Fibroblast of the conjunctiva (primary cell): ENCODE measurements at regions not wholly inside any gene's neighbourhood (a gene's known extent, or its start where the extent isn't known, plus 50 kb on each side); places are given as distances from the start of the nearest gene placed in this dataset.
"Not testable (repeated sequence)": the region's sequence is repeated elsewhere in the genome, so short reads cannot be mapped to it uniquely, and the experiment has no call there.

Experiments
- DNase-seq: peaks from one replicate; pipeline ENCODE4 v3.0.0-alpha.2; 2010; ENCODE audit warnings: low read depth

DNA sequence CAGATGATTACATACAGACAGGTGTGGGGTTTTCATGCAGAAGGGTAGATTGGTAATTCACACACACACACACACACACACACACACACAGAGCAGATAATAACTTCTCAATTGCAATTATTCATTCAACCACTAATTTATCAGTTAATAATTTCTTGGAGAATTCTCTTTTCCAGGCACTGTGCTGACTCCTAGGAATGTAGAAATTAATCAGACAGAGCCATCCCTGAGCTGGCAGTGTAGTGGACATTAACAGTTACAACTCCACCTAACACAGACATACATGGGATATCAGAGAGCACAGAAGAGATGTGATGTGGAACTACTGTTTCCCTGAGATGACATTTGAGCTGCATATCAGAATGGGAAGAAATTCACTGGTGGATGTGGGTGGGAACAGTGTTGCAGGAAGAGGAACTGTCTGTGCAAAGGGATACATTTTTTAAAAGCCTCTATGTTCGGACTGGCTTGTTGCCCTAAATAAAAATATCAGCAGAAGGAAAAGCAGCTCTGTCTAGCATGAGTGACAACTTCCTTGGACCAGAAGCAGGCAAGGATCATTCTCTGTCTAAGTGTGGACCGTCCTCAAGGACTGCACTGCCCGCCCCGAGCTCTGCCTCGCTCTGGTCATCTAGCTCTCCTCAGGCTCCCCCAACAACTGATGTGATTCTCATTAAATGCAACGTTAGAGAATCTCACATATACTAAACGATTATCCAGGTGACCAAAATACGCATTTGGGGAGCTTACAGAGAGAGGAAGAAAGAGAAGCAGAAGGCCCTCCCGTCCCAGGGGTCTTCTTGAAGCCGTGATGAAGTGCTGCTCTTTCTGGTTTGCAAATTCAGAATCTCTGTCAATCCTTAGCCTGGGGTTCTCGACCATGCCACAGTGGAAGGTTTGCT is 173.4 kb upstream of the TRIB2 start:
- DNase-seq, result no peak

DNA sequence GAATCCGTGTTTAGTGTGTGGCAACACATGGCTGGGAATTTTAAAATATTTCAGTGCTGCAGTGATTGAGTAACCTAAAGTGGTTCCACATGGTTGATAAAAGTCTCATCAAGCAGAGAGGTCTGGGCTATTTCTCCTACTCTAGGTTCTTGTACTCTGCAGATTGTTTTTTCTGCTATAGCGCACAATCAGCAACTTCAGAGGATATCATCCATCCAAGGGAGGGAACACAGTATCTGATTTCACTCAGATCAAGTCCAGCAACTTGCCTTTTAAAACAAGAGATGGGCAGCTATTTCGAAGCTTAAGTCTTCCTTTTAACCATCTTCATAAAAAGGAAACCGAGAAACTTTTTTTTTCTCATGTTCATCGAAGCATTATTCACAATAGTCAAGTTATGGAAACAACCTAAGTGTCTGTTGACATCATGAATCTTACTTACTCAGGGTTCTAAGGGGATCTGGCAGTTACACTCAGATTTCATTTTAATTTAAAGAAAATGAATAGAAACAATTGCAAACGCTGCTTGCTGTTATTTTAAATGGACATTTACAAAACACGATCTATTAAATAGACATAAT is 172.7 kb upstream of the TRIB2 start:
- DNase-seq, result peak; percentile 55

DNA sequence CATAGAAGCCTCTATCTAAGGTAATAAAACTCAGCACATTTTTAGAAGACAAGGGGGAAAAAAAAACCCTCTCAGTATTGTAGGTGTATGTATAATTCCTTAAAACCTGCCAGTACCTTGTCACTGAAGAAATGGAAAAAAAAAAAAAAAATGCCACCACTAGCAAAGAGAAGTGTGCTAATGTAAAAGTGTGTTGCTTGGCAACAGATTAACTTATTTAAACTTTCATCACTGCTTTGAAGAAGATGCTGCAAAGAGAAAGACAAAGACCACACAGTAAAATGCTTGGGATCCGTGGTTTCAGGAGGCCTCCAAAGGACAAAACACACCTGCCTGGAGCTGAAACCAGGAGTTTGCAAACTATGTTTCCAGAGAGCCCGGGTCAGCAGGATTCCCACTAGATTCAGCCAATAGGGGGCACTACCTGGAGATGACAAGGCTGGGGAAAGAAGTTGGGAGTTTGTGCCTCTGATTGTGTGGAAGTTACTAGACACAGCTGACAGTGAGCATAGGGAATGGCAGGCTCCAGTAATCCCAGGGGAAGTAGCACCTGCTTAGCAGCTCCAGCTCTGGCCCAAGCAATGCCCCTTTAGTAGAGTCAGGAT is 169.1 kb upstream of the TRIB2 start:
- DNase-seq, result no peak

DNA sequence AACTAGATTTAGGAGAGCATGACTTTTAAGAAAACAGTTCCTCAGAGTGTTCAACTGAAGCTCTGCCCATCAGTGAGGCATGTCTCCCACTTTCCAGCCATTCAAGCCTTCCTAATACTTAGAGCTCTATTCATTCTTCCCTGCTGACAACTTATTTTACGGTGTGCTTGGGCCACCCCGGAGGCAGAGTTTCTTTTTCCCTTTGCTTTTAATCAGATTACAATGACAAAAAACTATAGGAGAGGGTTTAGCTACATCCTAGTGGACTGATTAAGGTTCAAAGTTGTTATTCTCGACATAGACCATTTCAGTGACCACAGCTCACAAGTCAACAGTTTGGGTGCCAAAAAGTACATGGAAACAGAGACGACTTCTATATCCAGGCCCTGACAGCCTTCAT is 167.8 kb upstream of the TRIB2 start:
- DNase-seq, result no peak

DNA sequence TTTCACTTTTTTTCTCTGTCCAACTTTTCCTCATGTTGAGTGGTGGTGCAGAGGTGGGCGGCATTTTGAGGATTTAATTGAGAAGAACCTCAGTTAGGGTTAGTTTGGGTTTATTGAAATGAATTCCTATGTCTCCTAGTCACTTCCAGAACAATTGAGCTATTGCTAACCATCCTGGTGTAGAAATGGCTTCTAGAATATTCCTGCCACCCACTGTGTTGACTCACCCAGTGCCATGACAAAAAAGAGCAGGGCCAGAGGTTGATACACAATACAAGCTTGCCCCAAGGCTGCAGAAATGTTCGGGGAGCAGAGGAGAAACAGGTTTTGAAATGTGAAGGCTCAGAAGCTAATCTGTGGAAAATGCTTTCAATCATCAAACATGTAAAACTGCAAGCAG is 167.1 kb upstream of the TRIB2 start:
- no peak for DNase-seq

DNA sequence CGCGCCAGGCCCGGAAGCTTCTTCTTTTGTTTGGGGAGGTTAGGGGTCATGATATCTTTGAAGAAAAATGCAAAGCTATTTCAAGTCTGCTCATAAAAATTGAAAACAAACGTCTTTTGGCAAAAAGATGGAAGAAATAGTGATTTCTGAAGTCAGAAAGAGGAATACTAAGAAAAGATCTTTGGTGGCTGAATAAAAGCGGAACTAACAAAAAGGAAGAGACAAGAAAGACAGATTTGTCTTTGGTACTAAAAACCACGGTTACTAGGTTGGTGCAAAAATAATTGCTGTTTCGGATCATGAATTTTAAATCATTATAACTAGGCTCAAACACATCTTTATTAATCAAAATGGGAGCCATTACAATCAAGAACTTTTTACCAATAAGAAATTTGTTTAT is 164.6 kb upstream of the TRIB2 start:
- DNase-seq, result no peak

DNA sequence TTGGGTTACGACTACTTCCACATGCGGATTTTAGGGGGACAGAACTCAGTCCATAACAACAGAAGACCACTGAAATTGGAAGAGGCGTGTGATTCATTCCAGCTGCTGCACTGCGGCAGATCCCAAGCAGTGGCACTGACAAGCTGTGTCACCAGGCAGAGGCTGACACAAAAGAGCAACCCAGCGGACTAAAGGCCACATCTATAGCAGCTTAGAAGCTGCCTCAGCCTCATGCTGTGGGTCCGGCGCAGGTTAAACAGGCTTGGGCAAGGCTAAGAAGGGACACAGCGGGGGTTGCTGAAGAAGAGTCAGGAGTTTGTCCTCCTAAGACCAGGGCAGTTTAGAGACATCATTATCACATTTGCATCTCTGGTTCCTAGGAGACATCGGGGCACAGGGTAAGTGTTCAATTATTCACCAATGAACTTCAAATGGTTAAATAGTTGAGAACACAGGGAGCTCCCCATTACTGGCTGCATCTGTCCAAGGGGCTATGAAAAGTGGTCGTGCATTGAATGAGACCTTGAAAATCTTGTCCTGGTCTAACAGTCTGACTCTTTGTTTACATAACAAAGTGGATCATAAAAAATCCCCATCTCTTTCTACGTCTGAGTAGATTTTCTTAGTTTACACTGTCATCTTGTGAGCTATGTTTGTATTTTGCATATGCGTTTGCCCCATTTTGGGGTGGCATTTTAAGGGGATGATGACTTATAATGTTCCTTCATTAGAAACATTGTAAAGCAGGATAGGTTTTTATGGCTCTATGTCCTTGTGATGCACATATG is 162.3 kb upstream of the TRIB2 start:
- no peak for DNase-seq

DNA sequence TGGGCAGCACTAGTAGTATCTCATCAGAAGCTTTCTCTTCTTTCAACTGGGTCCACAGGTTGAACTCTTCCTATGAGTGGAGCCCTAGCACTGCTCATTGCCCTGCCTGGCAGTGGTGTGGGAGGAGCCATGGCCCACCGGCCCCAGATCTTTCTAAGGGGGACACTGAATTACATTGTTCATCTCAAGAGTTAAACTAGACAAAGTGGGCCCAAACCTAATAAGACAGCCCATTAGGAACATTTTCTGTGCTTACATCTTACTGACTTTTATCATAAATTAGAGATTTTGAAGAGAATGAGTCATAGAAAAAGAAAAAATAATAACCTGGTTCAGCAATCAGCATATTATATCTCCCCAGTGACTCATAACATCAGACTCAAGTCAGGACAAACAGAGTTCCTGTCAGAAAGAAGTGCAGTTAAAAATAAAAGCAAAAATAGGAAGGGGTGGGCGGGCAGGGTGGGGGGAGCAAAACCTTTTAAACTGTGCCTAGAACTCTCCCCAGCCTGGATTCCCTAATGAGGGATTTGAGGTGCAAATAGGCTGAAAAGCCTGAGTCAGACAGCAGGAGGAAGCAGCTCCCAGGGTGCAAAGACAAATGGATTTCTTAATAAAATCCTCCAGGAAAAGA is 161.6 kb upstream of the TRIB2 start:
- DNase-seq, result no peak

DNA sequence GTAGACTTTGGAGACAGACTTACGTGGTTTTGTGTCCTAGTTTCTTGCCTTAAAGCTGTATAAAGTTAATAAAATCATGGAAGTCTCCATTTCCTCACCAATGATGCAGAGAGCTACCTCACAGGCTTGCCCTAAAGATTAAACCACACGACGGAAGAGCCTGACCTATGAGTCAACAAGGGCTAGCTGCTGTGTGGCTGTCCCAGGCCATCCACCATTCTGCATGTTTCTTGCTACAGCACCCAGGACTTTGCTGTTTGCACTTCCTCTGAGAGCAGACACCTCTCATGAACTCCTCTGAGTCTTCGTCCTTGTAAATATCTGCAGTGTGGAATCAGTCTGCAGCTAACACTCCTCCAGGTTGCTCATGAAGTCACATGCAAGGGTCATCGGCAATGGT is 160.0 kb upstream of the TRIB2 start:
- no peak for DNase-seq

DNA sequence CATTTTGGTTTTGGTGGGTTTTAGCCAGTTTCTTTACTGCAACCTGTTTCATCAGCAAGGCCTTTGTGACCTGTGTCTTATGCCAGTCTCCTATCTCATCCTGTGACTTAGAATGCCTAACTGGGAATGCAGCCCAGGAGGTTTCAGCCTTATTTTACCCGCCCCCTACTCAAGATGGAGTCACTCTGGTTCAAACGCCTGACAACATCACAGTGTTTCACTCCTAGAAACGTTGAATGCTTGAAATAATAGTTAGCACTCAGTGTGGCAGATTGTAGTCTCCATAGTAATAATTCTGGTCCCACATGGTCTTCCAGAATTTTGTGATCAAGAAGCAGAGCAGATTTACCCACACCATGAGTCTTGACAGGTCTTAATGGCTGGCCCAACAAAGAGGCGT is 159.0 kb upstream of the TRIB2 start:
- DNase-seq, result no peak

DNA sequence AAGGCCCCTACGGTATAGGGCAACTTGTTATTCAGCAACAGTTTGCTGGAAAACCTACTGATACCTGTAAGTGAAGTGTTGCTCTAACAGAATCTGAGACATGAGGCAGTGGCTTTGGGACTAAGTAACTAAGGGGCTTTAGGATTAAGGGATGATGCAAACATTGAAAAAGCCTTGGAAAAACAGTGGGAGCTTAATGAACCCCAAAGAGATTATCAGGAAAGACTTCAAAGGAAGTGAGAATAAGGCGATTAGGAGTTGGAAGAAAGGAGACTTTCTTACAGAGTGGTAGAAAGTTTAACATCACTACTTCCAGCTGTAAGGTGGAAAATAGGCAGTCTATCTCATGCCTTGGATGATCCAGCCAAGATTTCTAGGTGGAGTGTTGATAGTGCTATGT is 158.2 kb upstream of the TRIB2 start:
- DNase-seq, result no peak

DNA sequence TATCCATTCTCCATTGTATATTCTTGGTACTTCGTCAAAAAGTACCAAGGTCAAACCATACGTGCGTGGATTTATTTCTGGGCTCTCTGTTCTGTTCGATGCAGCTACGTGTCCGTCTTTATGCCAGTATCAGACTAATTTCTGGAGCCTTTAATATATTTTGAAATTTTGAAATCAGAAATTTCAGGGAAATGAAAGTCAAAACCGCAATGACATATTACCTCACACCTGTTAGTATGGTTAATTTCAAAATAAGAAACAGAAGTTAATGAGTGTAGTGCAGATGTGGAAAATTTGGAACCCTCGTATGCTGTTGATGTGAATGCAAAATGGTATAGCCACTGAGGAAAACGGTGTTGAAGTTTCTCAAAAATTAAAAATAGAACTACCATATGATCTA is 156.1 kb upstream of the TRIB2 start:
- no peak for DNase-seq

DNA sequence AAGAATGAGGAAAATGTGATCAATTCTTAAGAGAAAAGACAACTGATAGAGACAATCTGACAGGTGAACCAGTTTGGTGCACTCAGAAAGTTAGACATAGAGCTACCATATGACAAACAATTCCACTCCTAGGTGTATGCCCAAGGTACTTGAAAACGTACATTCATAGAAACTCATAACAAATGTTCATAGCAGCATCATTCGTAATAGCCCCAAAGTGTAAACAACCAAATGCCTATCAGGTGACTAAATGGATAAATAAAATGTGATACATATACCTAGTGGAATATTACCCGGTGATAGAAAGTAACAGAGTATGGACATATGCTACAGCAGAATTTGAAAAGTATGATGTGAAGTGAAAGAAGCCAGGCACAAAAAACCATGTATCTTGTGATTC is 149.3 kb upstream of the TRIB2 start:
- no peak for DNase-seq

DNA sequence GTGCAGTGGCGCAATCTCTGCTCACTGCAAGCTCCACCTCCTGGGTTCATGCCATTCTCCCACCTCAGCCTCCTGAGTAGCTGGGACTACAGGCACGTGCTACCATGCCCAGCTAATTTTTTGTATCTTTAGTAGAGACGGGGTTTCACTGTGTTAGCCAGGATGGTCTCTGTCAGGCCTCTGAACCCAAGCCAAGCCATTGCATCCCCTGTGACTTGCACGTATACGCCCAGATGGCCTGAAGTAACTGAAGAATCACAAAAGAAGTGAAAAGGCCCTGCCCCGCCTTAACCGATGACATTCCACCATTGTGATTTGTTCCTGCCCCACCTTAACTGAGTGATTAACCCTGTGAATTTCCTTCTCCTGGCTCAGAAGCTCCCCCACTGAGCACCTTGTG is 147.2 kb upstream of the TRIB2 start:
- not testable (repeated sequence) for DNase-seq

DNA sequence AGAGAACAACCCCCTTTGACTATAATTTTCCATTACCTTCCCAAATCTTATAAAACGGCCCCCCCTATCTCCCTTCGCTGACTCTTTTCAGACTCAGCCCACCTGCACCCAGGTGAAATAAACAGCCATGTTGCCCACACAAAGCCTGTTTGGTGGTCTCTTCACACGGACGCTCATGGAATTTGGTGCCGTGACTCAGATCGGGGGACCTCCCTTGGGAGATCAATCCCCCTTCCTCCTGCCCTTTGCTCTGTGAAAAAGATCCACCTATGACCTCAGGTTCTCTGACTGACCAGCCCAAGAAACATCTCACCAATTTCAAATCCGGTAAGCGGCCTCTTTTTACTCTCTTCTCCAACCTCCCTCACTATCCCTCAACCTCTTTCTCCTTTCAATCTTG is 146.8 kb upstream of the TRIB2 start:
- not testable (repeated sequence) for DNase-seq

DNA sequence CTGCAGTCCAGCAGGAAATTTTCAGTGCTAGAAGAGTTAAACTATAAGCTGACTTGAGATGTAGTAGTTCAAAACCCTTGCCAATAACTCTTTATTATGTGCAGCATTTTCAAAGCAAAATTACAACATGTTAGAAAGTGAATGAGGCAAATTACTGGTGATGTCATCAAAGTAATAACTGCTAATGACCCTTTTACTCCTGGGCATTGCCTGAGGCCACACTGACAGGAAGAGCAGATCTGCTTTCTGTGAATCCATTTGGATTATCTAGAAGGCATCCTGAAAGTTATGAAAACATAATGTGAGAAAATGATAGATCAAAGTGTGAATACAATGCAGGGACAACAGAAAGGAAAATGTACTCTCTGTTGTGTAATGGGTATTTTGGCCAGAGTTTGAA is 139.6 kb upstream of the TRIB2 start:
- no peak for DNase-seq

DNA sequence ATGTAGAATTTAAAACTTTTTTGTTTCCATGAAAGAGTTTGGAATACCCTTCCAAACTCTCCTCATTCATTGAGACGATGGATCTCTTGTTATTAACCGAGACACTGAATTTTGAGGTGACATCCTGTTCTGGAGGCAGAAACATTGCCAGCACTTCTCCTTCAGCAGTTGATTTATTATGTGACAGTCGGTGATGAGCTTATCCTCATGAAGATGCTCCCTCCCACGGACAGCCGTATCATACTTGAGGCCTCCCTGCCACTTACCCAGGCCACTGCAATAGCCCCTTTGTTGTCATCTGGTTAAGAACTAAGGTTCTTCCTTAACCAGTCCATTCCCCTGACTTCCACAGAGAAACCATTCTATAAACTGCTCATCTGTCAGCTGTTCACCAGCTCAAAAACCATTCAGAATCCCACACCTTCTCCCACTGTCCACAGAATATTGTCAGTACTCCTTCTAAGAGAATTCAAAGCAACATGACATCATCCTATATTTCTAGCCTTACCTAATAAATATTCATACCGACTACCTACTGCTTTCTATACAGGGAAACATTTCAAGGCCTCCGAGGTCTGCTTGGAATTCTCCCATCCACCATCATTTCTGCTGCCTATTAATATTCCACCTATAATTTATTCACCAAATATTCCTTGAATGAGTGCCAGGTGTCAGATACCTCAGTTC is 139.0 kb upstream of the TRIB2 start:
- DNase-seq, result no peak

DNA sequence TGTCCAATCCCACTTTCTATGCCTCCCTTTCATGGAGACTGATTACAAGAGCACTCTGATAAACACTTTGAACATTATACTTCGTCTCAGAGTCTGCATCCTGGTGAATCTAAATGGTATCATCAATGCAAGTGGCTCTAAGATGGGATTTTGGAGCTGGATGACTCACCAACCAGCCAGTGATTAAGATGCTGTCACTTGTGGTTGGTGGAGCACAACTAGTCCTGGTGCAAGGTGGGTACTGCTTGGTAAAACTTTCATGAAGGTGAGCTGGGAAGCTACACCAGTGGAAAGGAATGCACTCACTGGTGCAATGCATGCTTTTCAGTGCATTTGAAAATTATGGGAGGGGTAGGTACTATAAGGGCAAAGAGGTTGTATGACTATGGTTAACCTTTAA is 137.7 kb upstream of the TRIB2 start:
- DNase-seq, result no peak

DNA sequence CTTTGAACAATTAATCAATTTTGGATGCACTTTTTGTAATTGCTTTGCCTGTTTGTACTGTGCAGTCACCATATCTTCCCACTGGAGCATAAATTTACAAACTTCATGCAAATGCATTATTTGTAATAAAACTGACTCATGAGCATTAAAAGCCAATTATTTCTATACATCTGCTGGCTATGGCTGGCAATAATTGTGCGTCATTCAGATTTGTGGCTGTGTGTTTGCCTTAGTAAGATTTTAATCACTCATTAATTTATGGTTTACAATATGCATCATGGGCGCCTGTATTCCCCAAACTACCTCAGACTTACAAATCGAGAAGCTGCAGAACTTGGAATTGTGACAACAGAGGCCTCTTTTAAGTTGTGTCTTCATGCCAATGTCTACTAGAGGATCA is 132.4 kb upstream of the TRIB2 start:
- no peak for DNase-seq

DNA sequence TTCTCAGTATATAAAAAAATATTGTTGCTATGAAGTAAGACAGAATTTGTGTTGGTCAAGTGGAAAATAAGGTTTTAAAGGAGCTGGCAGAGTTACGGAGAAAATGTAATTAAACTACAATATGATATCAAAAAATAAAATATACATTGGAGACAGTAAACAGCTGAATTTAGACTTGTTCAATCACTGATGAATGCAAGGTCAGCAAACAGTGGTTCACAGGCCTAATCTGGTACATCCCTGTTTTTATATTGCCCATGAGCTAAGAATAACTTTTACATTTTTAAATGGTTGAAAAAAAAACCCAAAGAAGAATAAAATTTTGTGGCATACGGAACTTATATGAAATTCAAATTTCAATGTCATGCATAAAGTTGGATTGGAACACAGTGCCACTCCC is 131.0 kb upstream of the TRIB2 start:
- DNase-seq, result no peak

DNA sequence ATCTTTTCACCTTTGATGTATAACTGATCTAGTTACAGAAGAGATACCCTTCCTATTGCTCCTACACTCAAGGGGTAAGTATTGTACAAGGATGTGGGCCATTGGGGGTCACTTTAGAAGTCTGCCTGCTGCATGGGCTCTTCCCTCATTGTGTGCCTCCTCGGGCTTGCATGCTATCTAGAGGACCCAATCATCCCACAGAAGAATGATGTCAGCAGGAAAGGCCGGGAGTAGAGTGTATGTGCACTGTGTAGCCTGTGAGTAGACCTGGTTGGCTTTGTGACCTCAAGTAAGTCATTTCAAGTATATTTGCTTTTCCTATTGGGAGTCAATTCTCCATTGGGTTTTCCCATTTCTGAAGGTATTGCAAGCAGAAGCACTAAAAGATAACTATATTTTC is 129.5 kb upstream of the TRIB2 start:
- no peak for DNase-seq
